NT2/D1 (cell line): ENCODE measurements at regions not wholly inside any gene's neighbourhood (a gene's known extent, or its start where the extent isn't known, plus 50 kb on each side); places are given as distances from the start of the nearest gene placed in this dataset.

Experiments used
- YY1 ChIP-seq: IDR thresholded peaks from 2 replicates; pipeline ENCODE4 v1.6.1; 2011; ENCODE audit not compliant: insufficient read length, insufficient read depth
- ZNF274 ChIP-seq: IDR thresholded peaks from 2 replicates; pipeline ENCODE4 v1.6.1; 2011; ENCODE audit warnings: mild to moderate bottlenecking, low read depth, low read length

DNA sequence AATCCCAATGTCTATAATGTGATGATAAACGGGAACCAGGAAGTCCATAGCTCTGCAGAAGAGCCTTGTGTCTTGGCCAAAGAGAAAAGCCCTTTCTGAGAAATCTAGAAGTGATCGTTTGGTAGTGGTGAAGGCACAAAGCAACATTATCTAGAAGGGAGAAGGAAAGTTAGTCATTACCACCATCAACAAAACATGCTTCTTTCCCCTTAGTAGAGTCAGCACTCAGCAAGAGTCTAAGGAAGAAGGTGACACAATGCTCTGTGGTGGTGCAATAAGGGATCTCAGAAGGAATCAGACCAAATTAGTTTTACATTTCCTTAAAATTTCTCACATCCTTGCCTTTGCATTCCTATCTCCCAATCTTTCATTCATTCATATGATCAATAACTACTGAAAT, 134.4 kb upstream of the PRDX6 start:
- TF ChIP-seq ZNF274 (no peak), YY1 (no peak)
